ENCODE measurements at regions not wholly inside any gene's neighbourhood (a gene's known extent, or its start where the extent isn't known, plus 50 kb on each side); places are given as distances from the start of the nearest gene placed in this dataset.
"Not testable (repeated sequence)": the region's sequence is repeated elsewhere in the genome, so short reads cannot be mapped to it uniquely, and the experiment has no call there.

DNA sequence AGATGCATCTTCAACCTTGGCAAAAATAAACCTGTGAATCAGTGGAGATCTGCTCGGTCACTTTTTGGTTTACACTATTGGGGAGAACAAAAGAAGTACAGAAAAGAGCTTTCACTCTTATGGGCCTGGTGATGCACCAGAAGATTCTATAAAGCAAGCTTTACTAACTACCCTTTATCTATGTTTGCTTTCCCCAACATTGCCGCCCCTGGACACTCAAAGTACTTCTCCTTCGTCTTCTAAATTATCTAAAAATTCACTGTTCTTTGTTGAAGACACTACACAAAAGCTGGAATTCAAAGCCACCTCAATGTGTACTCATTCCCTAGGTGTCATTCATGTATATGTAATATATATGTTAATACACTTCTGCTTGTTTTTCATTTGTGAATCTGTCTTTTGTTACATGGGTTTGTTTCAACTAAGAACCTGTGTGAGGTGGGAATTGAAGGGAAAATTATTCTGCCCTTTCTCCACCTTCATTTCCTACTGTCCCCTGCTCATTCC lies 97.9 kb upstream of the BTN3A2 start:
- no peak for DNase-seq

DNA sequence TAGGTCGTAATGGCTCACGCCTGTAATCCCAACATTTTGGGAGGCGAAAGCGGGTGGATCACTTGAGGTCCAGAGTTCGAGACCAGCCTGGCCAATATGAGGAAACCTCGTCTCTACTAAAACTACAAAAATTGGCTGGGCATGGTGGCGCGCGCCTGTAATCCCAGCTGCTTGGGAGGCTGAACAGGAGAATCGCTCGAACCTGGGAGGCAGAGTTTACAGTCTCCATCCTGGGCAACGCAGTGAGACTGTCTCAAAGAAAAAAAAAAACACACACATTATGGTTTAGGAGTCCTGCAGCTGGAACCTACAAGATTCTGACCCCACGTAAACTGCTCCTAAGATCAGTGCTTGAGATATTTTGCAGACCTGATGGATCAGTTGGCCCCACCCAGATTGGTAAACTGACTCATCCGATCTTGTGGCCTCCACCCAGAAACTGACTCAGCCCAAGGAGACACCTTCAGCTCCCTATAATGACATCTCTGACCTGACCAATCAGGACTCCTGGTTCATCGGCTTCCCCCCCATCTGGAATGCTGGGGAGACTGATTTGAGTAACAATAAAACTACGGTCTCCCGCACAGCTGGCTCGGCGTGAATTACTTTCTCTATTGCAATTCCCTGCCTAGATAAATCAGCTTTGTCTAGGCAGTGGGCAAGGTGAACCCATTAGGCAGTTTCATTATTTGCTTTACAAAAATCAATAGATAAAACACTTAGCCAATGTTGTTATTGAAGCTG lies 96.2 kb upstream of the BTN3A2 start:
- DNase-seq, result no peak

DNA sequence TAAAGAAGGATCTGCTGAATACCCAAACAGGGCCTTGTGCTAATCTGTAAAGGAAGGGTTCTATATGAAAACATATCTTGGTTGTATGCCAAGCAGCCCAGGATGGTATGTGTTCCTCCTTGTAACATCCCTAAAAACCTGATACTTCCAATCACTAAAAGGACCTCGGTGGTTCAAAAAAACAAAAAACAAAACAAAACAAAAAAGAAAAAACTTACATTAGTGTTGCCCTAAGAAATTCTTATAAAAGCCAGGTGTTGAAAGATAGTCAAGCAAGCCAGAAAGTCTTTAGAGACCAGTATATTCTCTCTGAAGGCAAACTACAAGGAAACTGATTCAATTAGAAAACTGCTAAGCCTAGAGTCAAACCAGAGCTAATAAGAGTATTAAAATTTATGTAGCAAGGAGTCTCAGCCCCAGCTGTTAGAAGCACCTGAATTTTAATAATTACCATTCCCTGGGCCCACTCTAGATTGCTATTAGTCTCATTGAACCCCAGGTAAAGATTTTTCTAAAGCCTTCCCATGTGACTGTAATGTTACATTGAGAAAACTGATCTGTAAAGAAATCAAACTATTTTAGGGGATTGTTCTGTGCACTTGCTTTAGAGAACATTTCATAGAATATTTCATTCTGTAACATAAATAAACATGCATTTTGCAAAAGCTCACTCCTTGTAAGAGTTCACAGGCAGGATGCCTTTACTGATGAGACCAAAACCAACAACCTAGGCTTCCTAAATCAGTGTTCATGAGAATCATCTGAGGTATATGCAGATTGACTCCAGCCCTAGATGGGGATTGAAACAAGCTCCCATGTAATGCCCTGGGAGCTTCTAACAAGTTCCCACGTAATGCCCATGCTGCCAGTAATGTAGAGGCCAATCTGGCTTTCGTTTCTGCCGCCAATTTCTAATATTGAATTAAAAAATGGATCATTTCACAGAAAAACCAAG lies 95.2 kb upstream of the BTN3A2 start:
- DNase-seq, result no peak

DNA sequence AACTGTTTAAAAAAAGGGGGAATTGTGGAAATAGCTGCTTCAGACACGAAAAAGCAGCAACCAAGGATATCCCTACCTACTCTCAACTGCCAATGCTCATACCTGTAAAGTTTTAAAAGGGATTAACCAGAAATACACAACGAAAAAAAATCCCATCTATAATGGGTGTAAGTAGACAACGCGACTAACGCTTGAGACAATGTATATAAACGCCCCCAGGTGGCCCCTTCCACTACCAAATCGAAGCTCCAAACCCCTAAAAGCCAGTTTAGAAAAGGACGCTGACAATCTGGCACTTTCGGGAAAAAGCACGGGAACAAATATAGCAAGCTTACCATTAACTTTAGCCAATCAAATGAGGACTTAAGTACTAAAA lies 94.5 kb upstream of the BTN3A2 start:
- DNase-seq, result no peak

DNA sequence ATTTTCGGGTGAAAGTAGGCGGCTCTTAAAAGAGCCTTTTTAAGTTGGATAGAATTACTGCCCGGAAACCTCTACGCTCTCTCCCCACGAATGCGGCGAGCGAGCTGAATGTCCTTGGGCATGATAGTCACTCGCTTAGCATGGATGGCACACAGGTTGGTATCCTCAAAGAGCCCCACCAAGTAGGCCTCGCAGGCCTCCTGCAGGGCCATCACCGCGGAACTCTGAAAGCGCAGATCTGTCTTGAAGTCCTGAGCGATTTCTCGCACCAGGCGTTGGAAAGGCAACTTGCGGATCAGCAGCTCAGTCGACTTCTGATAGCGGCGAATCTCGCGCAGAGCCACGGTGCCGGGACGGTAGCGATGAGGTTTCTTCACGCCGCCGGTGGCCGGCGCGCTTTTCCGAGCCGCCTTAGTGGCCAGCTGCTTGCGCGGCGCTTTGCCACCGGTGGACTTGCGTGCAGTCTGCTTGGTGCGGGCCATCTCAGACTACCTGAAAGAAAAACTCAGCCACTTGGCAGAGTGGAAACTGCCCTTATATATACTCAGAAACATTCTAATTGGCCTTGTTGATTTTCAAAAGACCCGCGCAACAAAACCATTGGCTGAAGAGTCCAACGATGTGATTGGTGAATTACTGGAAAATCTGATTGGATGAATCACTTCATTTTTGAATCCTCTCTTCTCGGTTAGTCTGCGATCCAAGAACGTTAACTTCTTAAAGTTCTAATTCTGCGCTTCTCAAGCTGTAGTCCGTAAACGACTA lies 93.9 kb upstream of the BTN3A2 start:
- DNase-seq, result peak; percentile 66

DNA sequence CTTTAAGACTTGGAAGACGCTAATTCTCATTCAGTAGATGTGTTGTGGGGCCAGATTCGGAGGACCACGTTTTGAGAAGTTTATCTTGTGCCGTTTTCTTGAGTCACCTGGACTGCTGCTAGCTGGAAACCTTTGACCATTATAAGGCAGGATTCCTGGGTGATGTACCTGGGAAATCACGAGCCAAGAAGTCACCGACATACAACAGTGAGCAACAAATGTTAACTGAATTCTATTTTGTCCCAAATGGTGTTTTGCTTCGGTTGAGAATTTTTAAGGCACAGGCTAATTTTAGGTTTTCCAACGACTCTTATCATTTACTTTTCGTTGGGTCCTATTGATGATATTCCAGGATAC lies 93.4 kb upstream of the BTN3A2 start:
- no peak for DNase-seq

DNA sequence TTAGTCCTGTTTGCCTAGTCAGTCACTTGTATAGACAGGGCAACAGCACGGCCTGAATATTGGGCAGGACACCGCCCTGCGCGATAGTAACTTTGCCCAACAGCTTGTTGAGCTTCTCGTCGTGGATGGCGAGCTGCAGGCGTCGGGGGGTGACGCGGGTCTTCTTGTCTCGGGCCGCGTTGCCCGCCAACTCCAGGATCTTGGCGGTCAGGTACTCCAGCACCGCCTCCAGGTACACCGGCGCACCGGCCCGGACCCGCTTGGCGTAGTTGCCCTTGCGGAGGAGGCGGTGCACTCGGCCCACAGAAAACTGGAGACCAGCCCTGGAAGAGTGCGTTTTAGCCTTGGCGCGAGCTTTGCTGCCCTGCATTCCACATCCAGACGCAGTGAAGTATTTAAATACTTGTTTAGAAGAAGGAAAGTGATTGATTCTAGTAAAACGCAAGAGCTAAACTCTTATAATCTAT lies 92.8 kb upstream of the BTN3A2 start:
- peak; percentile 38 for DNase-seq

DNA sequence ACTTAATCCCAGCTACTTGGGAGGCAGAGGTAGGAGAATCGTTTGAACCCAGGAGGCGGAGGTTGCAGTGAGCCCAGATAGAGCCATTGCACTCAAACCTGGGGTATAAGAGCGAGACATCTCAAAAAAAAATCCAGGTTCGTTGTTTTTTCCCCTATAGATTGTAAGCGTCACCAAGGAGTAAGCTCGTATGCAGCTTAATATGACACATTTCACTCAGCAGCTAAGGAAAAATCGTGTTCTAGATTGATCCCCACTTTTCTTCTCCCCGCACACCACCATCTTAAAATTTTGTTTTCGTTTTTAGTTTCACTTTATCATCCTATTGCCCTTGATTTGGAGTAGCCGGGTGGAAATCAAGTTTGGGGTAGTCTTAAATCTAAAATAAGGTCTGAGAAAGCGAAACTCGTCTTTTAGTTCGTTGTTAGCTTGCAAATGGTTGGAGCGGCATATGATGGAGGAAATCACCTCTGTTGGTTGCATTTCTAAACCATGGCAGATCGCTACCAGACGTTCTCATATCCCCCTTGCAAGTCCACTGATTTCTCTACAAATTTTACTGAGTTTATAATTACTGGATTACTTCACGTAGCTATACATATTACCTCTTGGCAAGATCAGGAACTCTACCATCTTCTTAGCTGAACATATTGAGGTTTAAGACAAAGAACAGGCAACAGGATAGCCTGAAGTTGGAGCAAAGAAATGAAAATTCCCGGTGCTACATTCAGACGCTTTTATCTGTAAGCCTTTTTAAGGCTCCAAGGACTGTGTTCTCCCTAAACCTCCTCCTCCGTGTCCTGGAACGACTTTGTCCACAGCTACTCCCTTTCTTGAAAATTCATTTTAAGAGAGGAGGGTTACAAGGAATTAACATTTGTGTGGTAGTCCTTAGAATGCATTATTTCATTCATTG lies 91.1 kb upstream of the BTN3A2 start:
- DNase-seq, result no peak

DNA sequence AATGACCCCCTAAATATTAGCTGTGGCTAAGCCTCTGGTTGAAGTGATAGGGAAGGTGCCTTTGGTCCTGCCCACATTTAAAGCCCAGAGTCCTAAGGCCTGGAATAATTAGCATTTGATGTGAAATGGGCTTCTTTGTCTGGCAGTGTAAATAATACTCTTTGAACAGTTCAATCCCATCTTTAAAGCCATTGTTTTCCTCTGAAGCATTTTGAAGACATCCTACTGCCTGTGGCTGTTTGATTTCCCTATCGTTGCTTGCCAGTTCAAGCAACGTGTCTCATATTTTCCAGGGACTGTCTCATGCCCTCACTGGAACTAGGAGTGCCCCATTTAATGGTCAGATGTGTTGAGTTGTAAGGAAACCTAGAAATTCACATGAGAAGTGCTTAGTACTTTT lies 89.3 kb upstream of the BTN3A2 start:
- DNase-seq, result no peak

DNA sequence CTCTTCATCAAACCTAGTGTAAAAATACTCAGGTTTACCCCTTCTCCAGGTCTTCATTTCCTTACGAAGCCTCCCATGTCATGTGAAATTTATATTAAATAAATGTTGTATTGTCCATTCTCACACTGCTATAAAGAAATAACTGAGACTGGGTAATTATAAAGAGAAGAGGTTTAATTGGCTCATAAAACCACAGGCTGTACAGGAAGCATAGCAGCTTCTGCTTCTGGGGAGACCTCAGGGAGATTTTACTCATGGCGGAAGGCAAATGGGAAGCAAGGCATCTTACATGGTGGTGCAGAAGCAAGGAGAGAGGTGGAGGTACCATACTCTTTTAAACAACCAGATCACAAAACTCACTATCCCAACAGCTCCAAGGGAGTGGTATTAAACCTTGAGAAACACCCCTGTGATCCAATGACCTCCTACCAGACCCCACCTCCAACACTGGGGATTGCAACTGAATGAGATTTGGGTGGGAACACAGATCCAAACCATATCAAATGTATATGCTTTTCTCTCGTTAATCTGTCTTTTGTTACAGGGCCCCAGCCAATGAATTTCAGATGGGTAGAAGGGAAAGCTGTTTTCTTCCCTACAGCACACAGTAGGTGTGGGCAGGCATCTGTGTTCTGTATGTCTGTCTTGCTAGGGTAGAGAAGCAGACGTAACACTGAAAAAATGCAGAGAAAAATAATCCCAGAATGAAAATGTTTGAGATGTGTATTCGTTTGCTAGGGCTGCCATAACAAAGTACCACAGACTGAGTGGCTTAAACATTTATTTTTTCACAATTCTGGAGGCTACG lies 88.0 kb upstream of the BTN3A2 start:
- no peak for DNase-seq

DNA sequence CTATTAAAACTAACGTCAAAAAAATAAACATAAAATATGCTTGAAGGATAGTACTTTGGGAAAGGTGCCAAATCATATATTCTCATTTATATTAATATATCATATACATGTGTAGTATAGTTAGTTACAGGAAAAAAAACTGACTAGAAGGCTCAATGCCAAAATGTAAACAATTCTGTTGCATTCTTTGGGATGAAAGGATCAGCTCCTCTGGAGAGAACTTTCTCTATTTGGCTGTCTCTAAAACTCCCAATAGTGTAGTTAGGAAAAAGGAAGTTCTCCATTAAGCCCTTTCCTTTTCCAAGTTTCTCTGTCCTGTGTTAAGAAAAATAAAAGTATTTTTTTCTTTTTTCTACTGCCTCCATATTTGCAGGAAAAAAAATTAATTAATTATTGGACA lies 86.5 kb upstream of the BTN3A2 start:
- no peak for DNase-seq

DNA sequence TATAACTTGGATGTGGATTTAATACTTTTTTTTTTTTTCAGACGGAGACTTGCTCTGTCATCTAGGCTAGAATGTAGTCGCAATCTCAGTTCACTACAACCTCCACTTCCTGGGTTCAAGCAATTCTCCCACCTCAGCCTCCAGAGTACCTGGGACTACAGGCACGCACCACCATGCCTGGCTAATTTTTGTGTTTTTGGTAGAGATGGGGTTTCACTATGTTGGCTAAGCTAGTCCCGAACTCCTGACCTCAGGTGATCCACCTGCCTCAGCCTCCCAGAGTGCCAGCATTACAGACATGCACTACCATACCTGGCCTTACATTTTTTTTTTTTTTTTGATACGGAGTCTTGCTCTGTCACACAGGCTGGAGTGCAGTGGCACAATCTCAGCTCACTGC lies 85.6 kb upstream of the BTN3A2 start:
- DNase-seq, result not testable (repeated sequence)

DNA sequence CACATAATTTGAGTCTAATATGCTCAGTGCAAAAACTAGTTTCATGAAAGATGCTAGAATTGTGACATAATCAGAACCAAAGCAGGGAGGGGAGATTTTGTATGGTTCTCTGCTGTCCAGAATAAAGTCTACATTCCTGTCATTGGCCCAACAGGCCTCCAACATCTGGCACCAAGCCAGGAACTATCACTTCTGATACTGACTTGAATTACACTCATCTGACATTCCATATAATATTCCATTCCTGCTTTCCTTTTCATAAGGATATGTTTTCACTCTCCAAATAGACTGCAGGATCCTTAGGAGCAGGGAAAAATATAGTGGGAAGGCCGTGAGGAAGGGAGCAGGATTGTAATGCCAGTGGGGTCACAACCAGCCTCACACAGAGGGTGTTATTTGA lies 84.6 kb upstream of the BTN3A2 start:
- DNase-seq, result no peak

DNA sequence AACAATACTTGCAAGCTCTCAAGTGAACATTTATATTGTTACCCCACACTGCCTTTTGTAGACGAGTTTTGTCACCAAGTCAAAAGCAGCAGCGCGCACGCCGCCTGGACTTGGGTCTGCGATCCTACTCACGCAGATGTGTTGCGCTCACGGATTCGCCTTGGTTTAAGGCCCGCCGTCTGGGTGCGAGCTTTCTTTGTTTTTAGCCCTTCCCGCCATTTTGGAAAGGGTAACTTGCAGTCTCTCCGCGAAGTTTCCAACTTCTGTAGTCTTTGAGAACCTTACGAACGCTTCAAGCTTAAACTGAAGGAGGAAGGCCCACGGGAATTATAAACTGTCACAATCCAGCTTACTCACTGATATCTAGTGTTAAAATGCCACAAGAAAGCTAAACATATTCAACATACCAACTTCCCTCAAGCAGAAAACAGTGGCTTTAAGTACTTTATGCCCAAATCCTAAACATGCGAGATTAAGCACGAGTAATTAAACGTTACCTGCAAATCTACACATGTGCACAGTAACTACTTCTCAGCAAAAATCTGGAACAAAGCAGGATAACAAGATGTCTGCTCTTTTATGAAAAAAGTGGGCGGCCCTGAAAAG lies 80.4 kb upstream of the BTN3A2 start:
- no peak for DNase-seq

DNA sequence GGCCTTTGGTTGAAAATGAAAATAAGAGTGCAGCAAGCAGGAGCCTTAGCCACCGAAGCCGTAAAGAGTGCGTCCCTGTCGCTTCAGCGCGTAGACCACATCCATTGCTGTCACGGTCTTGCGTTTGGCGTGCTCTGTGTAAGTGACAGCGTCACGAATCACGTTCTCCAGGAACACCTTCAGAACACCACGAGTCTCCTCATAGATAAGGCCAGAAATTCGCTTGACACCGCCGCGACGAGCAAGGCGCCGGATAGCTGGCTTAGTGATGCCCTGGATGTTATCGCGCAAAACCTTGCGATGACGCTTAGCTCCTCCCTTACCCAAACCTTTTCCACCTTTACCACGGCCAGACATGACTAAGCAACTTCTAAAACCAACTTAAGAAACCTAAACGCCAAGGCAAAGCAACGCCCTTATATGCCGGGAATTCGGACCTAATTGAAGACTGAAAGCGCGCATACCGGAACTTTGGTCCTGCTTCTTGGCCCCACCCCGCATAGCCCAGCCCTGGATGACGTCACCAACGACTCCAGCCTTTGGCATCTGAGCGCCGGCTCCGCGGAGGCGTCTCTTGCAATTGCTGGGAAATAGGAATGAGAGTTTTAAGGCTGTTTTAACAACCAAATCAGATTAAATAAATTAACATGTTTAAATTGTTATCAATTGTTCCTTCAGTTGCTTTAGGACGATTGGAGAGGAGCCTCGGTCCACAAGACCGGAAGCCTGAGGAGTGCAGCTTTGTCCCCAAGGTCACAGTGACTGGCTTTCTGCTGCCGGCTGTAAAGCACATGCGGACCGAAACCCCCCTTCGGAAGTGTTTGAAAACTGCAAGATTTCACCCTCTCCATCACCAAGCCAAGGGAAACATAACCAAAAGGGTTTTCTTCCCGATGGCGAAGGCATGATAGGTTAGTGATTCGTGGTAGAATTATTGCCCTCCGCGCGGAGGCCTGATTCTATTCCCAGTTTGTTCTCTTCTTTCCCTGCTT lies 79.6 kb upstream of the BTN3A2 start:
- DNase-seq, result peak; percentile 84

DNA sequence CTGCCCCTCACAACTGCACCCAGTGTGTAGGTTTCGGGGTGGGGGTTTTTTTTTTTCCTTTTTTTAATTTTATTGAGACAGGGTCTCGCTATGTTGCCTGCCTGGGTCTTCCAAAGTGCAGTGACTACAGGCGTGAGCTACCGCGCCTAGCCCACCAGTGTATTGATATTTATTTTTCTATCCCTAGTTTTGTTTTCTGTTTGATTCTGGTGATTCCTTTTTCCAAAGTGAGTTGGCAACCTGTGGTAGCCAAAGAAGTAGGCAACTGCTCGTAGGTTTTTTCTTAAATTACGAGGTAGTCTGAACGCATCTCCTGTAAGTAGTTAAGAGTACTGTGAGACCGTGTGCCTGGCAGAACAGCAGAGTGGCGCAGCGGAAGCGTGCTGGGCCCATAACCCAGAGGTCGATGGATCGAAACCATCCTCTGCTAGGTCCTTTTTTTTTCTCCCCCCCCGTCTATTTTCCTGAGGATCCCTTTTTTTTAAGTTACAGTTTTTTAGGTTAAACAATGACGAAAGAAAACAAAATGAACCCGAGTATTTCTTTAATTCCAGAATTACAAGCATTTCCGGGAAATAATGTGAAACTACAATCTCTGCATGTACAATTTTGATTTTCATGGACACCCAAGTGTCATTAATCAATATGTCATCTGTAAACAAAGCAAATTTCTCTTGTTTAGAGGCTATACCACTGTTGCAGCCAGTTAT lies 78.7 kb upstream of the BTN3A2 start:
- peak; percentile 70 for DNase-seq

DNA sequence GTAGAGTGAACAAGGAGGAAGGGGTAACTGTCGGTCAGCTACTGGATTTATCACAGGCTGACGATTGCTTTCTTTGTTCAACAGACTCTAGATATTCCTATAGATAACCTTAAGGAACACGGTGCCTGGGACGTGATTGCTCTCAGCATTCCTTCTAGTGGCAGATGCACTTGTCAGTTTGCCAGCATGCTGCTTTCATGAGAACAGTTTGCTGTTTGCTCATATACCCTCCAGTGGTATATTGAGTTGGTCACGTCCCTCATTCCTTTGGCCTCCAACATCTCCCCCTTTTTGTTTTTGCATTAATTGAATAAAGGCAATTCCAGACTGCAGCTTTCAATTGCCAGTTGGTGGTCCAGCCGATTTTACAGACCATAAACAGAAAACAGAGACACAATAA lies 76.8 kb upstream of the BTN3A2 start:
- no peak for DNase-seq

DNA sequence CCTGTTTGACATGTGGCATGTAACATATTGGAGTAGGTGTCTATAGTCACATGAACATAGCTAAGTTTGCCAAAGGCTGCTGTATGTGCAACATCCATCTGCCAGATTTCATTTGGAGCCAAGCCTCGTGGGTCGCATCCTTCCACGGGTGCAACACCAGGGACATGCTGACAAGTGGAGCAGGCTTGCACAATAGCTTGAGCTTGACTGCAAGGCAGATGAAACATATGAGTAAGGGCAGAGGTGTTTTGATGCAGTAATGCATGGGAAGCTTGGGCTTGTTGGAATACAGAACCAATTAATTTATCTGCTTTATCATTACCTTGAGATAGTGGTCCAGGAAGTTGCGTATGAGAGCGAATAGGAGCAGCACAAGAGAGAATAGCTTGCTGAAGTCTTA lies 74.1 kb upstream of the BTN3A2 start:
- no peak for DNase-seq

DNA sequence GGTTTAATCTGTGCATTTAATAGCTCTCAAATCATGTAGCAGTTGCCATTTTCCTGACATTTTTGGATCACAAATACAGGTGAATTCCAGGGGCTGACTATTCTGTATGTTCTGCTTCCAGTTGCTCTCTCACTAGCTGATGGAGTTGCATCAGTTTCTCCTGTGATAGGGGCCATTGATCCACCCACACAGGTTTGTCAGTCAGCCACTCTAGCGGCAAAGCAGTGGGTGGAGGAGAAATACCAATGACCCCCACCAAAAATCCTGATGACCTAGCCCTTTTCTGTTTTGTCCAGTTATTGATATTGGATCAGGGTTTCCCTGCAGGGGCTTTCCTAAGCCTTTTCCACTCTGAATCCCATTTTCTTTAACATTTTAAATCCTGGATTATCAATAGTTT lies 72.3 kb upstream of the BTN3A2 start:
- DNase-seq, result no peak

Data from T-helper 9 cell (primary cell).